Neural crest cell (in vitro differentiated cells): ENCODE measurements at regions not wholly inside any gene's neighbourhood (a gene's known extent, or its start where the extent isn't known, plus 50 kb on each side); places are given as distances from the start of the nearest gene placed in this dataset.

ENCODE experiments used
- DNase-seq: peaks from one replicate; pipeline ENCODE4 v3.0.0; 2021; ENCODE audit warnings: low read depth, mixed read lengths, low spot score
- H3K27ac Mint-ChIP-seq: one replicate; pipeline ENCODE4 v1.8.0; 2021; ENCODE audit warnings: mild to moderate bottlenecking, mixed read lengths; ENCODE audit not compliant: unreplicated experiment
- H3K27me3 Mint-ChIP-seq: 2 replicates; pipeline ENCODE4 v1.8.0; 2021; ENCODE audit warnings: low read depth, mild to moderate bottlenecking, mixed read lengths
- H3K36me3 Mint-ChIP-seq: 2 replicates; pipeline ENCODE4 v1.8.0; 2021; ENCODE audit warnings: low read depth, mild to moderate bottlenecking, mixed read lengths
- H3K4me1 Mint-ChIP-seq: 2 replicates; pipeline ENCODE4 v1.8.0; 2021; ENCODE audit warnings: mixed read lengths
- H3K4me3 Mint-ChIP-seq: one replicate; pipeline ENCODE4 v1.8.0; 2021; ENCODE audit warnings: mild to moderate bottlenecking, mixed read lengths
- H3K9me3 Mint-ChIP-seq: 2 replicates; pipeline ENCODE4 v1.8.0; 2021; ENCODE audit warnings: mixed read lengths
- TF ChIP-seq, protein P1 (sequence below): fragments of 200-600 bp; sonication (generic); conservative IDR thresholded peaks from 2 replicates; pipeline ENCODE4 v1.5.0; 2021; ENCODE audit warnings: antibody characterized with exemption, mild to moderate bottlenecking

DNA sequence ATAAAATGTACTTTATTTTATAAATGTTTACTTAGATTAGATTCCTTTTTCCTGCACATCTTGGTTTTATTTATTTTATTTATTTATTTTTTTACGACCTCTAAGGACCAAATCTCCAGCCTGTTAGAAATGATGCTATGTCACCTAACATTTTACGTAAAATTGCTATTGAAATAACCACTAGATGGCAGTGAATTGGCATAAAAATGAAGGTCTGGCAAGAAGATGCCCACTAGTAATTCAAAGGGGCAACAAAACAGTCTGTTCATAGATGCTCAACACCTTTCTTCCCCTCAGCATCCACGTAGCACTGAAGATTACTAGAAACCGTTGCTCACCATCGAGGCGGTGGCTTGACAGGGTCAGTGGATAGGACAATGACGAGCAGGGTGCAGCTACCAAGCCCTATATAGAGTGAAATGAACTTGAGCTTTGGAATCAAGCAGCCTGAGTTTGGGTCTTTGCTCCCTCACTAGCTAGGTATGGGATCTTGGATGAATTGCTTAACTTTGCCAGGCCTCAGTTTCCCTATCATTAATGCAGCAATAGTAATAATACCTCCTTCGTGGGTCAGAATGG lies 128.7 kb upstream of the L3MBTL4 start:
- no peak overlapping the region for H3K27ac Mint-ChIP-seq
- H3K27me3 Mint-ChIP-seq: no peaks in the 10 kb centered on the region
- TF ChIP-seq, protein P1, sequence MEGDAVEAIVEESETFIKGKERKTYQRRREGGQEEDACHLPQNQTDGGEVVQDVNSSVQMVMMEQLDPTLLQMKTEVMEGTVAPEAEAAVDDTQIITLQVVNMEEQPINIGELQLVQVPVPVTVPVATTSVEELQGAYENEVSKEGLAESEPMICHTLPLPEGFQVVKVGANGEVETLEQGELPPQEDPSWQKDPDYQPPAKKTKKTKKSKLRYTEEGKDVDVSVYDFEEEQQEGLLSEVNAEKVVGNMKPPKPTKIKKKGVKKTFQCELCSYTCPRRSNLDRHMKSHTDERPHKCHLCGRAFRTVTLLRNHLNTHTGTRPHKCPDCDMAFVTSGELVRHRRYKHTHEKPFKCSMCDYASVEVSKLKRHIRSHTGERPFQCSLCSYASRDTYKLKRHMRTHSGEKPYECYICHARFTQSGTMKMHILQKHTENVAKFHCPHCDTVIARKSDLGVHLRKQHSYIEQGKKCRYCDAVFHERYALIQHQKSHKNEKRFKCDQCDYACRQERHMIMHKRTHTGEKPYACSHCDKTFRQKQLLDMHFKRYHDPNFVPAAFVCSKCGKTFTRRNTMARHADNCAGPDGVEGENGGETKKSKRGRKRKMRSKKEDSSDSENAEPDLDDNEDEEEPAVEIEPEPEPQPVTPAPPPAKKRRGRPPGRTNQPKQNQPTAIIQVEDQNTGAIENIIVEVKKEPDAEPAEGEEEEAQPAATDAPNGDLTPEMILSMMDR: peak; percentile 79
- H3K36me3 Mint-ChIP-seq: no peaks in the 10 kb centered on the region
- H3K4me1 Mint-ChIP-seq: peaks cover 14% of the 10 kb centered on the region
- H3K9me3 Mint-ChIP-seq: no peaks in the 10 kb centered on the region
- no peak overlapping the region for H3K4me3 Mint-ChIP-seq
- no peak for DNase-seq

DNA sequence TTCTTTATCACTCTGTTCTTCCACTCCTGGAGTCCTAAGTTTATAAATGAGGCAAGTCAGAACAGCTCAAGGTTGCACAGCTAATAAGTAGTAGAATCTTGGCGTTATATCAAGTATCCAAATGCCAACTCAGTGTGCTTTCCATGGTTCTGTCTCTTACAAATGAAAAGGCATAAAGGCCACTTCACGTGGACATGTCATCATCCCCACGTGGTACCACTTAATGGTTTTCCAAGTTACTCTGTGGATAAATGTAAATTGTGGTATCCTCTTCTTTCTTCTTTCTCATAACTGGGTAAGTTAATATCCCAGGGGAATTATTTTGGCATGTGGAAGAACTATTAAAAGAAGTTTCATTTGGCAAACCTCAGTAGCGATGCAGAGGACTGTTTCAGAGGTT lies 131.5 kb upstream of the L3MBTL4 start:
- Mint-ChIP-seq H3K27me3 (no peaks in the 10 kb centered on the region), H3K4me1 (peaks cover 9% of the 10 kb centered on the region), H3K36me3 (no peaks in the 10 kb centered on the region), H3K27ac (no peak overlapping the region), H3K9me3 (peaks cover 8% of the 10 kb centered on the region), H3K4me3 (no peak overlapping the region)
- TF ChIP-seq, protein P1: no peak
- DNase-seq: no peak

DNA sequence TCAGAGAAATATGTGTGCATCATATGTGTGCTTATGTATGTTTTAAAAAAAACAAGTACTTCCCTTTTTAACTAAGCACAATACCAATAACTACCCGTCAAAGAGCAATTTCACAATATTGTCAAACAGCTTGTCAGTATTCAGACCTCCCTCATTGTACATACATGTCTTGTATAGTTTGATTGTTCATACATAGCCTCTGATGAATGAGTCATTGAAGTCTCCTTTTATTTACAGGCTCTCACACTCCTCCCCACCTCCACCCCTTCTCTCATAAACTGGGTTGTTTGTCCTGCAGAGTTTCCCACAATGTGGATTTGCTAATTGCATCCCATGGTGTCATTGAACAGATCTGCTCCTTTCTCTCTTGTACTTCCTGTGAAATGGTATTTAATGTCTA lies 132.8 kb upstream of the L3MBTL4 start:
- Mint-ChIP-seq H3K27ac (peak overlapping the region; percentile 0), H3K4me1 (peaks cover 9% of the 10 kb centered on the region), H3K36me3 (no peaks in the 10 kb centered on the region), H3K4me3 (no peak overlapping the region), H3K27me3 (no peaks in the 10 kb centered on the region), H3K9me3 (peaks cover 10% of the 10 kb centered on the region)
- DNase-seq: no peak
- TF ChIP-seq, protein P1: no peak

DNA sequence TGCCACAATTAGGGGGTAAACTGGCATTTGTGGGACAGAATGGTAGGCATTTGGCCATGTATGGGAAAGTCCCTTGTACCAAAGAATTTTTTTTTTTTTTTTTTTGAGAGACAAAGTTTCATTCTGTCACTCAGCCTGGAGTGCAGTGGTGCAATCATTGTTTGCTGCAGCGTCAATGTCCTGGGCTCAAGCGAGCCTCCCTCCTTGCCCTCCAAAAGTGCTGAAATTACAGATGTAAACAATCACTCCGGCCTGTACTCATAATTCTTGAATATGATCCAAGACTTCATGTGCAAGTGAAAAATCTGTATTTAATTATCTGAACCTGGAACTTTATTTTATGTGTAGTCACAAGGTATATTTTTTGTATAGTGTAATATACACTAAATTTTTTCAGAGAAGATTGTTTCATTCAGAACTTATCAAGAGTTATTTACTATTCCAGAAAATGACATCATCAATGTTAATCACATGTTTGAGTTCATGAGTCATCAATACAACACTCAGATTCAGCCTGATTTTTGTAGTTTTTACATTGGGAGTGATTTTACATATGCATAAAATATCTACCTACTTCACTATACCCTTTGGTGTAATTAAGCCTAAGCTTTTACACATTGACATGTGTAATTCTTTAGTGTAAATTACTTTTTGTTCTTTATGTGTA lies 138.7 kb upstream of the L3MBTL4 start:
- H3K27ac Mint-ChIP-seq: no peak overlapping the region
- DNase-seq: no peak
- no peaks in the 10 kb centered on the region for H3K36me3 Mint-ChIP-seq
- no peaks in the 10 kb centered on the region for H3K27me3 Mint-ChIP-seq
- no peak overlapping the region for H3K4me3 Mint-ChIP-seq
- TF ChIP-seq, protein P1: no peak
- H3K9me3 Mint-ChIP-seq: peaks cover 10% of the 10 kb centered on the region
- H3K4me1 Mint-ChIP-seq: peaks cover 29% of the 10 kb centered on the region

DNA sequence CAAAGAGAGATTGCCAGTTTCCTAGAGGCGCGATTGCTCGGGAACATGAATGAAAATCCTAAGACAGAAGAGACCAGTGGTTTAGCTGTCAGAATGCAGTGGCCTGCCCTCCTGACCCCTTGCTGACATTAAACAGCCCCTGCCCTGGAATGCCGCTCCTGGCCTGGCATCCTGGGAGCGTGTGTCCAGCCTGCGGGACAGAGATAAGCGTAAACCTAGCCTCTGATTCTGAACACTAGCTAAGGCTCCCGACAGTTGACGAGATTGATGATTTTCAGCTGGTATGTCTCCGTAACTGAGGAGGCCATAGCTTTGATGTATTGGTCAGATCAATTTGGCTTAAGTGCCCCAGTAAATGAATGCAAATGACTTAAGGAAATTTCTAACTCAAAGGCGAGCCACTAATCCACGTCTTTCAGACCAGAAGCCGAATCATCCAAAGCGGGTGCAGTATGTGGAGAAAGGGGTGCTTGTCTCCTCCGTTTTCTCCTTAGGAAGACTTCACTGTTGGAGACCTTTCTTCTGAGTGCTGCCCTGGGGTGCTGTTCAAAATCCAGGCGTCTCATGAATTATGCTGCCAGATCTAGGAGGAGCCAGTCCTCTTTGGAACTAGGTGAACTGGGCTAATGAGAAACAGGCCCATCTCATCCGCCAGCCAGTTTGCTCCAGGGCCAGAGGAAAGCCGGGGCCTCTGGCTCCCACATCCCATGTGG lies 142.5 kb upstream of the L3MBTL4 start:
- Mint-ChIP-seq H3K27me3 (no peaks in the 10 kb centered on the region), H3K36me3 (no peaks in the 10 kb centered on the region), H3K4me3 (peak overlapping the region; percentile 56), H3K4me1 (peaks cover 38% of the 10 kb centered on the region), H3K9me3 (no peaks in the 10 kb centered on the region), H3K27ac (peak overlapping the region; percentile 43)
- peak; percentile 13 for DNase-seq
- TF ChIP-seq, protein P1: no peak
